ENCODE measurements at regions not wholly inside any gene's neighbourhood (a gene's known extent, or its start where the extent isn't known, plus 50 kb on each side); places are given as distances from the start of the nearest gene placed in this dataset.

GRCh38 chr2:154978710-154979109 is 280.2 kb downstream of the KCNJ3 start:
- no peak for DNase-seq
- ATAC-seq, result no peak
- H3K27me3 ChIP-seq, result no peaks in the 10 kb centered on the region
- no peaks in the 10 kb centered on the region for H3K4me1 ChIP-seq
- no peaks in the 10 kb centered on the region for H3K36me3 ChIP-seq
- no peak overlapping the region for H3K27ac ChIP-seq
- no peaks in the 10 kb centered on the region for H3K9me3 ChIP-seq
- TF ChIP-seq, protein P1, sequence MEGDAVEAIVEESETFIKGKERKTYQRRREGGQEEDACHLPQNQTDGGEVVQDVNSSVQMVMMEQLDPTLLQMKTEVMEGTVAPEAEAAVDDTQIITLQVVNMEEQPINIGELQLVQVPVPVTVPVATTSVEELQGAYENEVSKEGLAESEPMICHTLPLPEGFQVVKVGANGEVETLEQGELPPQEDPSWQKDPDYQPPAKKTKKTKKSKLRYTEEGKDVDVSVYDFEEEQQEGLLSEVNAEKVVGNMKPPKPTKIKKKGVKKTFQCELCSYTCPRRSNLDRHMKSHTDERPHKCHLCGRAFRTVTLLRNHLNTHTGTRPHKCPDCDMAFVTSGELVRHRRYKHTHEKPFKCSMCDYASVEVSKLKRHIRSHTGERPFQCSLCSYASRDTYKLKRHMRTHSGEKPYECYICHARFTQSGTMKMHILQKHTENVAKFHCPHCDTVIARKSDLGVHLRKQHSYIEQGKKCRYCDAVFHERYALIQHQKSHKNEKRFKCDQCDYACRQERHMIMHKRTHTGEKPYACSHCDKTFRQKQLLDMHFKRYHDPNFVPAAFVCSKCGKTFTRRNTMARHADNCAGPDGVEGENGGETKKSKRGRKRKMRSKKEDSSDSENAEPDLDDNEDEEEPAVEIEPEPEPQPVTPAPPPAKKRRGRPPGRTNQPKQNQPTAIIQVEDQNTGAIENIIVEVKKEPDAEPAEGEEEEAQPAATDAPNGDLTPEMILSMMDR (IDR thresholded peaks at IDR 0.05), result no peak
- H3K4me3 ChIP-seq, result no peak overlapping the region
- intact Hi-C loops (cut with DNase I), result no loop called here

DNA sequence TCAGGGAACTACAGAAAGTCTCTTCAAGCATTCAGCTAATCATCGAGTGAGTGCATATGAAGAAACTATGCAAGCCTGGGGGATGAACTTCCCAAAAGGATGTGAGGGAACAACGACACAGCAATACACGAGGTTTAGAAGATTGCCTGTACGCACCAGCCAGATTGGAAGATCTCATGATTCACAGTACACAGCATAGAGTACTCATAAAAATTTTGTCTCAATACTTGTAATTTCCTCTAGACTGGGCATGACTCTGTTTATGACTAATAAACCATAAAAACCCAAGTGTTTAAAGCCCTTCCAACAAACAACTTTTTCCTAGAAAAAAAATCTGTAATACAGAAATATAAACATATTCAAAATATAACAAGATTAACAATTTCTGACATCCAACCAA is 279.7 kb downstream of the KCNJ3 start:
- DNase-seq (no peak), ATAC-seq (no peak)
- Histone ChIP-seq H3K9me3 (no peaks in the 10 kb centered on the region), H3K27ac (no peak overlapping the region), H3K4me1 (no peaks in the 10 kb centered on the region), H3K27me3 (no peaks in the 10 kb centered on the region), H3K36me3 (no peaks in the 10 kb centered on the region), H3K4me3 (no peak overlapping the region)
- TF ChIP-seq, protein P1 (IDR thresholded peaks at IDR 0.05), result no peak
- intact Hi-C loops (cut with DNase I), result no loop called here

GRCh38 chr2:154974041-154974440 is 275.5 kb downstream of the KCNJ3 start:
- H3K36me3 ChIP-seq, result no peaks in the 10 kb centered on the region
- no peaks in the 10 kb centered on the region for H3K4me1 ChIP-seq
- TF ChIP-seq, protein P1 (IDR thresholded peaks at IDR 0.05), result no peak
- no peak overlapping the region for H3K4me3 ChIP-seq
- no peak for ATAC-seq
- no peak overlapping the region for H3K27ac ChIP-seq
- no peak for DNase-seq
- no peaks in the 10 kb centered on the region for H3K27me3 ChIP-seq
- H3K9me3 ChIP-seq, result no peaks in the 10 kb centered on the region
- intact Hi-C loops (cut with DNase I), result no loop called here

DNA sequence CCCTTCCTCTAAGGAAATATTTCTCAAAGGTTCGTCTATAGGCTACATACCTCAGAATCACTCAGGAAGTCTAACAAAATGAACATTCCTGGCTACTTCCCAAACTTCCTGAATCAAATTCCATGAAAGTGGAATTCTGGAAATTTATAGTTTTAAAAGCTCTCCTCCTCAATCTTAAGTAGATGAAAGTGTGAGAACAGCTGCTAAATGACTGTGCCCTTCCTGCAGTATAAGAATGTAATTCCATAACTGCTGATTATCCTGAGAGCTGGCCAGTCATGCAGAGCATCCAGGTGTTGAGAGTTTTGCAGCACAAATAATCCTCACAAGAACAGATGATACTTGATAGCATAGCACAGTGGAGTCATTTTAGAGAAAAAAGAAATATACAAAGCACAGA is 265.0 kb downstream of the KCNJ3 start:
- no peaks in the 10 kb centered on the region for H3K4me1 ChIP-seq
- DNase-seq (no peak), ATAC-seq (no peak)
- TF ChIP-seq, protein P1 (IDR thresholded peaks at IDR 0.05), result no peak
- H3K4me3 ChIP-seq, result no peak overlapping the region
- no peaks in the 10 kb centered on the region for H3K9me3 ChIP-seq
- H3K27ac ChIP-seq, result no peak overlapping the region
- no peaks in the 10 kb centered on the region for H3K36me3 ChIP-seq
- intact Hi-C loops (cut with DNase I), result no loop called here
- no peaks in the 10 kb centered on the region for H3K27me3 ChIP-seq

DNA sequence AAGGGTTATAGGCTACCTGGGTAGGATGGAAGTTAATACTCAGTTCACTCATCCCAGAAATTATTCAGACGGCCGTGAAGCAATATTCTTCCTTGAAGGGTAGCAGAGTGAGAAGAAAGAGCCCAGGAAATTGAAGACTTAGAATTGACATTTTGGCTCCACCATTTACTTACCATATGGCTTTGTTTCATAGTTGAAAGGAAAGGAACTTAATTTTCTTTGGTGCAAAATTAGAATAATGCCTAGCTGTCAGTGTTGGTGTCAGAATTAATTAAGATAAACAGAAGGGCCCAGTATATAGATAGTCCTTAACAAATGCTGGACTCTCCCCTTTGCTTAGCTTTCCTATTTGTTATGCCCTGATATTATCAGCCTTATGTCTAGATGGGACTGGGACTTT is 263.2 kb downstream of the KCNJ3 start:
- Histone ChIP-seq H3K9me3 (no peaks in the 10 kb centered on the region), H3K36me3 (no peaks in the 10 kb centered on the region), H3K27me3 (no peaks in the 10 kb centered on the region), H3K27ac (no peak overlapping the region), H3K4me3 (no peak overlapping the region), H3K4me1 (no peaks in the 10 kb centered on the region)
- DNase-seq (no peak), ATAC-seq (no peak)
- TF ChIP-seq, protein P1 (IDR thresholded peaks at IDR 0.05), result no peak
- intact Hi-C loops (cut with DNase I), result no loop called here

Measured in upper lobe of right lung (tissue), 1 donor.